ENCODE measurements at regions not wholly inside any gene's neighbourhood (a gene's known extent, or its start where the extent isn't known, plus 50 kb on each side); places are given as distances from the start of the nearest gene placed in this dataset.
"Not testable (repeated sequence)": the region's sequence is repeated elsewhere in the genome, so short reads cannot be mapped to it uniquely, and the experiment has no call there.

DNA sequence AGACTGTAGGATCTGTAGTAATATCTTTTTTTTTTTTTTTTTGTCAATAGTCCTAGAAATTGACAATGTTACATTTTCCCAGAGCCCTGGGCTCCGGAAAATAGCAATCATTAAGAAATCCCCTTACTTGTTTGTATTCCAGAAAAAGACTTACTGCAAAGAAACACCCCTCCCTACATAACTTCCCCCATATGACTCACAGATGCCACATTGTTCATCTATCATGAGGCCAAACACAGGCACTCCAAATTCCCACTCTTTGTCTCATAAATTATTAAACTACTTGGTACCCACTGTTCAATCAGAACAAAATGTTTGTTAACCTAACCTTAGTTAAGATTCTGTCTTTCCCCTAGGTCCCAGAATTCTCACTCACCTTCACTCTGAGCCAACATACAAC lies 53.5 kb downstream of the TEX51 start:
- DNase-seq, result no peak

DNA sequence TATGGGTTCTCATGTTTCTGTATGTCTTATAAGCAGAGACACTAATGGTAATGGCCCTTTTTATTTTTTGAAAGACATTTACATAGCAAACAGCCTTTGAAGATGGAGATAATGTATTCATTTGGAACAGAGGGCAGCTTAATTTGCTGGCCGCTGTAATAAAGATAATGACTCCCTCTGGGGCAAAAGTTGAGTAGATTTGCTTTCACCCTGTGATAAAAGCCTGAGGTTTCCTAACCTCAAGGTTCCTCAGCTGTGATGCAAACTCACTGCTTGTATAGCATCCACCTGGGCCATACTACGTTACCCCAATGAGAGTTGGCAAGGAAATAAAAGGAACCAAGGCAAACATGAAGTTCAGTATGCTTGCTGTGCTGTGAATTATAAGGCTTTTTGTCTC lies 54.8 kb downstream of the TEX51 start:
- DNase-seq, result no peak

DNA sequence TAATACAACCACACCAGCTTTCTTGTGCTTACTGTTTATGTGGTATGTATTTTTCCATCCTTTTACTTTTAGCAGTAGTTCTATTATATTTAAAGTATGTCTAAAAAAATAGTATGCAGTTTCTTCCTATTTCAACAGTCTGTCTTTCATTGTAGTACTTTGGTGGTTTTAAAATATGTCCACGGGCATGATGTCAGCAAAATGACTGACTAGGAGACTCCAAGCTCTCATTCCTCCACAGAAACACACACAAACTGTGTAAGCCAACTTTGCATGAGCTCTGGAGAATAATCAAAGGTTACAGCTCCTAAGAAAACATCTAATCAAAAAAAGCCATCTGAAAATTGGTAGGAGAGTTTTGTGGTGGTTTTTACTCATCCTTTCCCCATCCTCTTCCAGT lies 56.1 kb downstream of the TEX51 start:
- no peak for DNase-seq

DNA sequence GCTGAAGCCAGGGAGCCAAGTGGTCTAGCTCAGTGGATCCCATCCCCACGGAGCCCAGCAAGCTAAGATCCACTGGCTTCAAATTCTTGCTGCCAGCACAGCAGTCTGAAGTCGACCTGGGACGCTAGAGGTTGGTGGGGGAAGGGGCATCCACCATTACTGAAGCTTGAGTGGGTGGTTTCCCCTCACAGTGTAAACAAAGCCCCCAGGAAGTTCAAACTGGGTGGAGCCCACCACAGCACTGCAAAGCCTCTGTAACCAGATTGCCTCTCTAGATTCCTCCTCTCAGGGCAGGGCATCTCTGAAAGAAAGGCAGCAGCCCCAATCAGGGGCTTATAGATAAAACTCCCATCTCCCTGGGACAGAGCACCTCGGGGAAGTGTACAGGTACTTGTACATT lies 58.1 kb downstream of the TEX51 start:
- DNase-seq, result not testable (repeated sequence)

DNA sequence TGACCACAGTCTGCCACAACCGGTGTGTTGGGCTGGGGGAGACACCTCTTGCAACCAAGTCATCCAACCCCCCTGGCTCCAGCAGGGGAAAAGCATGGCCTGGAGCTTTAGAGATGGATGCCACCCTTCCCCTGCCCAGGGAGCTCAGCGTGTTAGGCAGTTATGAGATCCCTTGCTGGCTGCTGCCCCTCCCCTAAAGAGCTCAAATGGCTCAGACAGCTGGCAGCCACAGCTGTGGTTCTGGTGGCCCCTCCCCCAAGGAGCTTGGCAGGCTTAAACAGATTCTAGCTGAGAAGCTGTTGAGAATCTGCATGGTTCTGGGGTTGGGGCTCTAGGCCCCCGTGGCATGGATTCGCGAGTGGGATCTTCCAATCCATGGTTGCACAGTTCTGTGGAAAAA lies 64.7 kb downstream of the TEX51 start:
- no peak for DNase-seq

DNA sequence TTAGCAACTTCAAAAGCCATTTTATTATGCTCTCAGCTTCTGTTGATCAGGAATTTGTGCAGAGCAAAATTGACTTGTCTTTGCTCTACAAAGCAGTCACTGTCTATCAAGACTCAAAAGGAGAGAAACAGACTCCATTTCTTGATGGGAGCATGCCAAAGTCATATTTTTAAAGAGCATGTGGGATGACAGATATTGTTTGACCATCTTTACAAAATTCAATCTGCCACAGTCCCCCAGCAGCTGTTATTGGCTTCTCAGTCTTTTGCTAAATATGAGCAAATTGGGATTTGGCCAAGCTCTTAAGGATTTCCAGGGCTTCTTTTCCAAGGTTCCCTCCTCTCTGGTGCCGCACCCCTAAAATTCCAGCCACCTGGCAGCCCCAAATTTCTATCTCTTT lies 67.9 kb downstream of the TEX51 start:
- no peak for DNase-seq

DNA sequence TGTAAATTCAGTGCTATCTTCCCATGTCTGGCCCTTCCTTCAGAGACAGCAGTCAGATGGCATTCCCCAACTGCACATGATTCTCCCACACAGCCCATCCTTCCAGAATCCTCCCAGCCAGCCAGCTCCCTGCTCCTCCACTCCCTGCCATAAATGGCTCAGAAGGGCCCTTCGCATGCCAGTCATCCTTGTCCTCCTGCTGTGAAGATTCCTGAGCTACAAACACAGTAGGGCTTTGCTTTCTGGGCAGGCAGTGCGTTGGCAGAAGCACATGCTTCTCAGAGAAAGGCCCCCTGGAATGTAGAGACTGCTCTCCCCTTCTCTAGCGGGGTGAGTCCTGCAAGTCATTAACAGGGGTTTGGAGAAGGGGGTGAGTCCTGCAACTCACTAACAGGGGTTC lies 71.9 kb downstream of the TEX51 start:
- DNase-seq, result no peak

DNA sequence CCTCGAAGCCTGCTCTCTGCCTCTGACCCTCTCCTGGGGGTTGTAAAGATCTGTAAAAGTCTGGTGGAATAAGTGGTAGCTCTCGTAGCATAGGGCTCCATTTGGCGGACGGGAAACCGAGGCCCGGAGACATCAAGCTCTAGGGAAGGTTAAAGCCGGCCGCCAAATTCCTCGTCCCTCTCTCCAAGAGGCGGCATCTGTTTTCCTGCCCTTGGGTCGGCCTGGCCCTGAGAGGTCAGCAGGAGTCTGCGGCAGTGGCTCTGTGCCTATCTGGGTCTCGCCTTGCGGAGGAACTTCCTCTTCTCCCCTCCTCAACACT lies 72.4 kb downstream of the TEX51 start:
- no peak for DNase-seq

DNA sequence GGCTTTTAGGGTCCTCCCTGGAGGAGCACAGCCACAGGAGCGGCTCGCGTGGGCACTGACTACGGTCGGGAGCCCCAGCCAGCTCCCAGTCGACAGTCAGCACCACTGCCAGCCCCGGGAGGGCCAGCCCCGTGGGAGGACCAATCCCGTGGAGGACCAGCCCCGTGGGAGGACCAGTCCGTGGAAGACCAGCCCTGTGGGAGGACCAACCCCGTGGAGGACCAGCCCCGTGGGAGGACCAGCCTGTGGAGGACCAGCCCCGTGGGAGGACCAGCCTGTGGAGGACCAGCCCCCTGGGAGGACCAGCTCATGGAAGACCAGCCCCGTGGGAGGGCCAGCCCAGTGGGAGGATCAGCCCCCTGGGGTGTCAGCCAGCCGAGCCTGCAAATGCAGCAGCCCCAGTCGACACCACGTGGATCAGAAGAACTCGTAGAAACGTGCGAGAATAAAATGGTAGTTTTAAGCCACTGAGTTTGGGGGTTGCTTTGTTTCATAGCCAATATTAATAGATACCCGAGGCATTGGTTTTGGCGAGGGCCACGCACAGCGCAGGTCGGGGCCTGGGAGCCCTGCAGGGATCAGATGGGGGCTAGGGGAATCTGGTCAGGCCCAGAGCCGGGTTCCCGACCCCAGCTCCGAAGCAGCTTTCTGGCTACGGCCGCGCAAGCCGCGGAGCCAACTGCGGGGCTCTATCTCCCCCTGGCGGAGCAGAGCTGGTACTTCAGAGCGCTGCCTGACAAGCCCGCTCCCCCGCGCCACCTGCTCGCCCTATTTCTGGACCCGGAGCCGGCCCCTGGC lies 73.0 kb downstream of the TEX51 start:
- DNase-seq, result peak; percentile 78

DNA sequence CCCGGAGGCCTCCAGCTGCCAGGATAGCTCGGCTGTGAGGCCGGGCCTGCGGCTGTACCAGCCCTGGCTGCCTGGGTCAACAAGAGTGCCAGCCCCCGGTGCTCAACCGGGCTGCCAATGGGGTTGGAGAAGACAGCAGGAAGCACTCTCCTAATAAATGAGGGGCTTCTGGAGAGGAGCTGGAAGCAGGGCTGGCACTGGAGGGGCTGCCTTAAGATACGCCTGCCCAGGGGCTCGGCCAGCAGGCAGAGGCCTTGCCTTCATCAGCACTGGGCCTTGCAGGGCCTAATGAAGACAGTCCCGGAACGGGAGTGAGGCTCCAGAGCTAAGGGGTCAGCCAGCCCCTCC lies 73.6 kb downstream of the TEX51 start:
- DNase-seq, result no peak

DNA sequence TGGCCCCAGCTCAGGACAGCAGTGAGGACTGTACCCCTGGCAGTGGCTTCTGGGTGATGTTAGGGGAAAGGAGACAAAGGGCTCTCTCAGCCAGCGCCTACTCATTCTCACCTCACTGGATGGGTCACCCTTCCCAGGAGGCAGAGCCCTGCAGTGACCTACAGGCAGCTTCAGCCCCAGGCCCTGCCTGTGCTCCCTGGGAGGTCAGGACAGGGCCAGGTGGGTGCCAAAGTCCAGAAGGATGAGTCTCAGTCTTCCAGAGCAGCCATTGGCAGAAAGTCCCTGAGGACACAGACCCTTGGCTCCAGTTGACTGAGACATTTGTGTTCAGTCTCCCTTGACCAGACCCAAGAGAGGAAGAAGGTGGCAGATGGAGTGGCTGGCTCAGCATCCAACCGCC lies 75.1 kb downstream of the TEX51 start:
- no peak for DNase-seq

DNA sequence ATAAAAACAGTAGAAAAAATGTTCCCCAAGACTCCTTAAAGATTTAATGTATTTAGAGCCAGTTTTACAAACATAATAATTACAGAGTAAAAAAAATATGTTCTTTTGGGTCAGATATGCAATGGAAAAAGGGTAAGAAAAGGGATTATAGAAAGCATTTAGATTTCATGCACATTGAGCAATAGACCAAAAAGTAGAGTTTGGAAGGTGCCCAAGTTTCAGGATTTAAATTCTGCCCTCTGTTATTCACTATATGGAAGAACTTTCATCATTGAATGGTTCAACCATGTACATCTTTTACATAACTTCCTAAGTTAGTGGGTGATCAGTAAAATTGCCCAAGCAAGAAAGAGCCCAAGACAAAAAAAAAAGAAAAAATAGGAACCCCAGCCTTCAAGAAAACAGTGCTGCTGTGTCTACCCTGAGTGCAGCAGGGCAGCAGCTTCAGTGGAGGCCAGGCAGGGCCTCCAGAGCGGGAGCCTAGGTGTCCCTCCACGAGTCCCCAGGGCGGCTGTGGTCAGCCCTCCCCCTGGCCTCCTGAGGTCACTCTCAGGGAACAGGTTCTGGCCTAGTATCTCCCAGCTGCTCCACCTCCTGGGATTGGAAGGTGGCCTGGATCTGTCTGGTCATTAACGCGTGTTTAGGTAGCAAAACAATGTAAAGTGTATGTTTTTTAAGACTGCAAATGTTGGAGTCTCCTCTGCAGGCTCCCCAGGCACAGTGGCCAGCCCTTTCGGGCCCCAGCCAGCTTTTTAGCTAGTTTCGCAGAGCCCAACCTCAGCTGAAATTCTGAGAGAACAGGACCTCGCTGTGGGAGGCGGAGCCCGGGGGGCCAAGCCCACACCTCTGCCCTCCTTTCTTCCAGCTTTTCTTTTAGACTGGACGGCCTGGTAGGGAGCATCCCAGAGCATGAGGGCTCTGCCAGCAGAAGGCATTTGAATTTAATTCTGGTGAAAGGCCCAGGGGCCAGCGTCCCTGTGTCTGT lies 77.3 kb downstream of the TEX51 start:
- DNase-seq, result no peak

DNA sequence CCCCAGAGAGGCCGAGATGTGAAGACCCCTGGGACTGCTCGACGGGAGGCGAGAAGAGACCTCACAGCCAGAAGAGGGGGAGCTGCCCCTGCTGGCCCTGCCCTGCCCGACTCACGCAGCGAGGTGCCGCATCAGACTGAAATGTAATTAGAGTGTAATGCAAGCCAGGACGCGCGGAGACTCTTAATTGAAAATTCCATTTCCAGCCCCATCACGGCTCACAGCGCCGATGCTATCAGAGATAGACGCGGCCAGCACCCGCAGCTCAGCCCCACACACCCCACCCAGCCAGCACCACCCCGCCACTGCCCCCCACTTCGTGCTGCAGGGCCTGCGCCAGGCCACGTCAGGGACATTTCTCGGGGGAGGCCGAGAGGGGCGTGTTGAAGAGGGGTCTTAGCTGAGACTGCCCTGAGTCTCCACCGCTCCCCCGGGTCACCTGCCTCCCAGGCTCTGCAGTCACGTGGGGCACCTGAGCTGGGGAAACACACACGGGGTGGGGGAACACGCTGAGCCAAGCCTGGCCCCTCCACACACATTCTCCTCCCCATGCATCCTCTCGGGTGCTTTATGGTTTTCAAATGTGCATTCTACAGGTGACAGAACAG lies 78.1 kb downstream of the TEX51 start:
- DNase-seq, result no peak

DNA sequence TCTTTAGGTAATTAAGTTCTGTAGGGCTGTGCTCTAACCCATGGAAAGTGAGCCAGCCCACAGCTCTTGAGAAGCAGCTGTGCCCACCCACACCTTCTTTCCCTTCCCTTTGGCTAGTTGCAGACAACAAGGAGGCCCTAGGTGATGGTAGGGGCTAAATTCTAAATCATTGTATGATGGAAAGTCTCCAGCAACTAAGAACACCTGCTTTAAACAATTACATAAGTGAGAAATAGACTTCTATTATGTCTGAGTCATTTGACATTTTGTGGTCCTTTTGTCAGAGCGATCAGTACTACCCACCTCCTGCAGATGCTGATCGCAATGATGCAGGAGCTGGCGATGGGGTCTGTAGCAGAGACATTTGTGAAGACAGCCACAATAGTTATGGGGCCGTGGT lies 79.6 kb downstream of the TEX51 start:
- no peak for DNase-seq

DNA sequence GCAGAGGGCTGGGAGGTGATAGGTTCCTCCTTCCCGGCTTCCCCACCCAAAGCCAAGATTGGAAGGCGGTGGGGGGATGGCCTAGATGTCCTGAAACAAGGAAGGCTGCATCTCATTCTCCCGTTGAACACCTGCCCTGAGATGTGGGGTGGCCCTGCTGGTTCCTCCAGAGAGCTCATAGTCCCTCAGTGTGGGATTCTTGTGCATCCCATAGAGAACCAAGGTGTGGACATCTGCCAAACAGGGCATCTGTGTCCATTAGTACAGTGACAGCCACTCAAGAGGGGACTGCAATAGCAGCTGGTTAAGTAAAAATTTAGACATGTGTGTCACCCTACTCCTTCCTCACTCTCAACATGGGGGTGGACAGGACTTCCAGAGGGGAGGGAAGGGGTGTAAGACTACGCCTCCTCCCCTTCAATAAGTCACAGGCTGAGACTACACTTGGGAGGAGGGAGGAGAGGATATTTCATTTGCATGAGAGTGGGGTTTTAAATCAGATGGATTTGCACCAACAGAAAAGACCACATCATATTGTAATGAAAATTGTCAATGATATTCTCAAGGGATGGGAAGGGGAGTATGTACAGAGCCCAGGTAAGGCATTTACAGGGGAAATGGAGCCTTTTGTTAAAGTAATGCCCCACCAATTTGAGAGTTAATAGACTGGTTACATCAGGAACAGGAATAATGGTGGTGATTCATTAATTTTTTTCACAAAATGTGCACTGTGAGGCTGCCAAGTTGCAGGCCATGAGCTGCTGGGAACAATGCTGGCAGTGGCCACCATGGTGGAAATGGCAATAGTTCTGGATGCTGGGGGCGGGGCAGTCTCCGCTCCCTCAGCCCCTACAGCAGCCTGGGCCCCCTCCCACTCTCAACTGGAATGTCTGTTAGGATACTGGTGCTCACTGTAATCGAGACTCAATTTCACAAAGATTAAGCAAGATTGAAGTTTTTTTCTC lies 80.6 kb downstream of the TEX51 start:
- no peak for DNase-seq

DNA sequence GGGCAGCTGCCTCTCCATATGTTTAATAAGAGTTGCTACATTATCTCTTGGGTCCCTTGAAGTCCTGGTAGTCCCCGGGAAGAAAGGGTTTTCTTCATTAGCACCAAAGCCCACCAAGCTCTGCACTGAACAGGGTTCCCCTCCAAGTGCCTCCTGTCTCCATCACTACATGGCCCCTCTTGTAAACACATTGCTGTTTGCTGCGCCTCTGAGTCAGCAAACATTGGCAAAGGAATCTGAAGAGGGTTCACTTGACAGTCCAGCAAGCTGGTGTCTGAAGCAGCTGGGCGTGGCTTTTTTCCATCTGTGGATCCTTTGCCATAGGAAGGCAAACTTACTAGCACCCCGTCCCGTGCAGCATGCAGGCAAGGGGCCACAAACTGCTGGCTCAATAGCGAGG lies 82.8 kb downstream of the TEX51 start:
- DNase-seq, result no peak

DNA sequence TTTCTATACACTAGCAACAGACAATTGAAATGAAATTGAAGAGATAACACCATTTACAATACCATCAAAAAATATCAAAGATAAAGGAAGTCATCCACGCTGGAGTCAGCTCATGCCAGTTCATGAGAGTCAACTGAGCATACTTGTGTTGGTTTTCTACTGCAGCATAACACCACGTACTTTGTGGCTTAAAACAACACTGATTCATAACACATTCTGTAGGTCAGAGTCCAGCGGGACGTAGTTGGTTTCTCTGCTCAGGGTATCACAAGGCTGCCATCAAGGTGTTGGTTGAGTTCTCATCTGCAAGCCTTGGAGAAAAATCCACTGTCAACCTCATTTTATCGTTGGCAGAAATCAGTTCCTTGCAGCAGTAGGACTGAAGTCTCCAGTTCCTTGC lies 84.2 kb downstream of the TEX51 start:
- DNase-seq, result no peak

DNA sequence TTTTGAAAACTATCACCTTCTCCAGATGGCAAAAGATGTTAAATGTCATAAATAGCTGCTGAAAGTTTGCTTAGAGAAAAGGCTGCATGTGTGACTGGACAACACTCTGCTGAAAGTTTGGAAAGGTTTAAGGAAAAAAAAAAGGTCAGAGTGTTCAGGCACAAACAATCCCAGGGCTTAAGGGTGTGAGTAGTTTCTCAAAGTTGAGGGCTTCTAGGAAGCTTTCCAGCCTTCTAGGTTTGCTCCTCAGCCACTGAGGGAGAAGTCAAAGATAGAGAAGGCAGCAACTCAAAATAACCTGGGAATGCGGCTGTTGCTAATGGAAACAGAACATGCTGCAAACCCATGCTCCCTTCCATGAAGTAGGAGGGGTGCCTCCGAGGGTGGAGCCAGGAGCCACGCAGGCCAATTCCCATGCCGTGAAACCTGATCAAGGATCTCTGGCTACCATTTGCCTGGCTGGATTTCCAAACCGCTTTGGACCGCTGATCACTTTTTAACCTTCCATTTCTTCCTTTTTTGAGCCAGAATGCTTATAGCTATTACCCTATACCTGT lies 88.0 kb downstream of the TEX51 start:
- no peak for DNase-seq

DNA sequence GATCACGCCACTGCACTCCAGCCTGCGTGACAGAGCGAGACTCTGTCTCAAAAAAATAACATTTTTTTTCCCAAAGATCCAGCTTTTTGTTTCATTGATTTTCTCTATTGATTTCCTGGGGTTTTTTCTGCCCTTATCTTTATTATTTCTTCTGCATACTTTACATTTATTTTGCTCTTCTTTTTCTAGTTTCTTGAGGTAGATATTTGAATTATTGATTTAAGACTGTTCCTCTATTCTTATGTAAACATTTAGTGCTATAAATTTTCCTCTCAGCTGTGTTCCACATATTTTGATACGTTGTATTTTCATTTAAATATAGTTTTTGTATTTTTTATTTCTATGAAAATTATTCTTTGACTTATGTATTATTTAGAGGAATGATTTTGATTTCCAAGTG lies 89.8 kb downstream of the TEX51 start:
- no peak for DNase-seq

DNA sequence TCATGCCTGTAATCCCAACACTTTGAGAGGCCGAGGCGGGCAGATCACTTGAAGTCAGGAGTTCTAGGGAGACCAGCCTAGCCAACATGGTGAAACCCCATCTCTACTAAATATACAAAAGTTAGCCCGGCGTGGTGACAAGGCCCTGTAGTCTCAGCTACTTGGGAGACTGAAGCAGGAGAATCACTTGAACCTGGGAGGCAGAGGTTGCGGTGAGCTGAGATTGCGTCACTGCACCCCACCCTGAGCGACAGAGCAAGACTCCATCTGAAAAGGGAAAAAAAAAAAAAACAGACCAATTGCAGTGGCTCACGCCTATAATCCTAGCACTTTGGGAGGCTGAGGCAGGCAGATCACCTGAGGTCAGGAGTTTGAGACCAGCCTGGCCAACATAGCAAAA lies 90.4 kb downstream of the TEX51 start:
- DNase-seq, result not testable (repeated sequence)

DNA sequence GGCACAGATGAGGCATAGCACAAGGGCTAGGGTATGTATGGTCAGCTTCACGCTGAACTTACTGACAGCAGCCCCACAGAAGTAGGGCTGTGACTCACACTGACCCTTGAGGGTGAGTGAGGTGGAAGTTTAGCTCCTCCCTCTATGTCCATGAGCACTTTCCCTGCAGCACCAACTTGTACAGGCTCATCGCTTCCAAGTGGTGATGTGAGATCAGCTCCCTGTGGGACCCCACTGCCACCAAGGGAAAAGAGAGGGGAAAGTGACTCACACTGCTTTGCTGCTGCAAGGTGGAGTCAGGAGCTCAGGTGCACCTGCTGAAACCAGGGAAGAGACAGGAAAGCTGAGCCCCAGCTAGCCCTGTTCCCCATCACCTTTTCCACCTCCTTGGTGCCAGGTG lies 91.5 kb downstream of the TEX51 start:
- DNase-seq, result no peak
